ENCODE measurements at regions not wholly inside any gene's neighbourhood (a gene's known extent, or its start where the extent isn't known, plus 50 kb on each side); places are given as distances from the start of the nearest gene placed in this dataset.
"Not testable (repeated sequence)": the region's sequence is repeated elsewhere in the genome, so short reads cannot be mapped to it uniquely, and the experiment has no call there.

GRCh38 chr3:153615863-153616262 is 453.8 kb downstream of the RAP2B start:
- no peak for DNase-seq (ENCODE audit: low spot score)

- peak; percentile 40 for DNase-seq (ENCODE audit: low spot score)
Observed at GRCh38 chr3:153617463-153617862, 455.4 kb downstream of the RAP2B start.

- DNase-seq (ENCODE audit: low spot score): no peak
Observed at GRCh38 chr3:153618176-153618575, 456.1 kb downstream of the RAP2B start.

GRCh38 chr3:153619268-153619667 is 457.2 kb downstream of the RAP2B start:
- DNase-seq (ENCODE audit: low spot score): no peak

- no peak for DNase-seq (ENCODE audit: low spot score)
Observed at GRCh38 chr3:153621953-153622352, 459.9 kb downstream of the RAP2B start.

GRCh38 chr3:153623834-153624233 is 461.8 kb downstream of the RAP2B start:
- DNase-seq (ENCODE audit: low spot score): no peak

GRCh38 chr3:153624310-153625030 is 462.4 kb downstream of the RAP2B start:
- DNase-seq (ENCODE audit: low spot score): no peak

GRCh38 chr3:153625506-153625905 is 463.5 kb downstream of the RAP2B start:
- DNase-seq (ENCODE audit: low spot score): no peak

GRCh38 chr3:153626158-153626557 is 464.1 kb downstream of the RAP2B start:
- DNase-seq (ENCODE audit: low spot score): no peak

- no peak for DNase-seq (ENCODE audit: low spot score)
Observed at GRCh38 chr3:153628591-153628990, 466.6 kb downstream of the RAP2B start.

- no peak for DNase-seq (ENCODE audit: low spot score)
Observed at GRCh38 chr3:153629148-153629547, 467.1 kb downstream of the RAP2B start.

GRCh38 chr3:153631102-153631501 is 469.1 kb downstream of the RAP2B start:
- no peak for DNase-seq (ENCODE audit: low spot score)

- no peak for DNase-seq (ENCODE audit: low spot score)
Observed at GRCh38 chr3:153631664-153632063, 469.6 kb downstream of the RAP2B start.

GRCh38 chr3:153633407-153633806 is 471.4 kb downstream of the RAP2B start:
- DNase-seq (ENCODE audit: low spot score): no peak

GRCh38 chr3:153634683-153635082 is 472.7 kb downstream of the RAP2B start:
- no peak for DNase-seq (ENCODE audit: low spot score)

- DNase-seq (ENCODE audit: low spot score): no peak
Observed at GRCh38 chr3:153639631-153640030, 477.6 kb downstream of the RAP2B start.

GRCh38 chr3:153640689-153641665 is 479.0 kb downstream of the RAP2B start:
- no peak for DNase-seq (ENCODE audit: low spot score)

- not testable (repeated sequence) for DNase-seq (ENCODE audit: low spot score)
Observed at GRCh38 chr3:153642576-153642975, 478.6 kb upstream of the ARHGEF26 start.

- not testable (repeated sequence) for DNase-seq (ENCODE audit: low spot score)
Observed at GRCh38 chr3:153643471-153643870, 477.7 kb upstream of the ARHGEF26 start.

GRCh38 chr3:153649286-153649839 is 471.8 kb upstream of the ARHGEF26 start:
- DNase-seq (ENCODE audit: low spot score): no peak

- DNase-seq (ENCODE audit: low spot score): no peak
Observed at GRCh38 chr3:153652076-153652475, 469.1 kb upstream of the ARHGEF26 start.

- no peak for DNase-seq (ENCODE audit: low spot score)
Observed at GRCh38 chr3:153657046-153657445, 464.1 kb upstream of the ARHGEF26 start.

- no peak for DNase-seq (ENCODE audit: low spot score)
Observed at GRCh38 chr3:153657461-153657860, 463.7 kb upstream of the ARHGEF26 start.
